Tibial nerve (tissue), 3 donors: ENCODE measurements at regions not wholly inside any gene's neighbourhood (a gene's known extent, or its start where the extent isn't known, plus 50 kb on each side); places are given as distances from the start of the nearest gene placed in this dataset.

Experiments used
- CTCF ChIP-seq, 5 experiments: fragments of 200-600 bp in 3 of 5; fragments of 450-650 bp in 2 of 5; sonication (generic) in 3 of 5; IDR thresholded peaks; one replicate each; pipeline ENCODE4 v1.5.1; 2016 to 2019; ENCODE audit warnings: antibody characterized with exemption in 5 of 5, mild to moderate bottlenecking in 3 of 5, moderate library complexity in 2 of 5
- POLR2A ChIP-seq, 2 donors: fragments of 450-650 bp; IDR thresholded peaks; one replicate each; pipeline ENCODE4 v1.6.1; 2017; ENCODE audit warnings: antibody characterized with exemption in 2 of 2, mild to moderate bottlenecking in 2 of 2, moderate library complexity in 2 of 2

- TF ChIP-seq CTCF (IDR thresholded peaks at IDR 0.05), result no peak
- TF ChIP-seq POLR2A (IDR thresholded peaks at IDR 0.05), result no peak
Observed at GRCh38 chr2:139872032-139872431, 1091.8 kb upstream of the NXPH2 start.
